Upper lobe of left lung (tissue), 4 donors: ENCODE measurements at regions not wholly inside any gene's neighbourhood (a gene's known extent, or its start where the extent isn't known, plus 50 kb on each side); places are given as distances from the start of the nearest gene placed in this dataset.

Experiments
- CTCF ChIP-seq, 6 experiments: fragments of 450-650 bp in 4 of 6; fragments of 200-600 bp in 2 of 6; sonication (generic) in 2 of 6; IDR thresholded peaks; one replicate each; pipeline ENCODE4 v1.5.1; 2016 to 2019; ENCODE audit warnings: antibody characterized with exemption in 6 of 6
- EP300 ChIP-seq, 4 donors: sonication (generic); formaldehyde crosslinking; IDR thresholded peaks; one replicate each; pipeline ENCODE4 v1.5.1; 2017; ENCODE audit warnings: antibody characterized with exemption in 4 of 4, control low read depth in 2 of 4
- POLR2A ChIP-seq, 4 donors: fragments of 450-650 bp; IDR thresholded peaks; one replicate each; pipeline ENCODE4 v1.5.1; 2016 to 2017; ENCODE audit warnings: antibody characterized with exemption in 4 of 4, mild to moderate bottlenecking in 2 of 4
- POLR2AphosphoS5 ChIP-seq, 2 donors: sonication (generic); formaldehyde crosslinking; IDR thresholded peaks; one replicate each; pipeline ENCODE4 v1.5.1; 2017; ENCODE audit warnings: antibody characterized with exemption in 2 of 2

GRCh38 chr7:25832456-25832855 lies 319.5 kb upstream of the NFE2L3 start:
- no peak for TF ChIP-seq CTCF (IDR thresholded peaks at IDR 0.05)
- no peak for TF ChIP-seq POLR2AphosphoS5 (IDR thresholded peaks at IDR 0.05)
- no peak for TF ChIP-seq POLR2A (IDR thresholded peaks at IDR 0.05)
- TF ChIP-seq EP300 (IDR thresholded peaks at IDR 0.05): no peak
